Spleen (tissue), 7 donors: ENCODE measurements at regions not wholly inside any gene's neighbourhood (a gene's known extent, or its start where the extent isn't known, plus 50 kb on each side); places are given as distances from the start of the nearest gene placed in this dataset.

Experiments used
- POLR2A ChIP-seq, 3 donors: fragments of 450-650 bp; IDR thresholded peaks; one replicate each; pipeline ENCODE4 v1.5.1; 2017; ENCODE audit warnings: antibody characterized with exemption in 3 of 3, mild to moderate bottlenecking in 1 of 3
- POLR2AphosphoS5 ChIP-seq, 3 donors: sonication (generic); formaldehyde crosslinking; IDR thresholded peaks; one replicate each; pipeline ENCODE4 v1.5.1; 2017; ENCODE audit warnings: antibody characterized with exemption in 3 of 3
- TF ChIP-seq, protein P1 (sequence below), 11 experiments: fragments of 200-600 bp in 7 of 11; fragments of 450-650 bp in 4 of 11; sonication (generic) in 4 of 11; IDR thresholded peaks in 8 of 11; conservative IDR thresholded peaks in 3 of 11; 1 replicate in 7 of 11; 2 replicates in 4 of 11; pipeline versions ENCODE4 v1.4.0 to v1.8.0; 2016 to 2021; ENCODE audit warnings: antibody characterized with exemption in 11 of 11, inconsistent platforms in 4 of 11, mild to moderate bottlenecking in 1 of 11
- donor health status: DM: no; HTN: no; CAD: no; lungs with moderate emphysema.
- donor health status: DM: no; HTN: no; CAD: no.
- donor health status: DM: no; HTN: no; CAD: no.

- TF ChIP-seq POLR2AphosphoS5 (IDR thresholded peaks at IDR 0.05) (no peak), POLR2A (IDR thresholded peaks at IDR 0.05) (no peak)
- TF ChIP-seq, protein P1, sequence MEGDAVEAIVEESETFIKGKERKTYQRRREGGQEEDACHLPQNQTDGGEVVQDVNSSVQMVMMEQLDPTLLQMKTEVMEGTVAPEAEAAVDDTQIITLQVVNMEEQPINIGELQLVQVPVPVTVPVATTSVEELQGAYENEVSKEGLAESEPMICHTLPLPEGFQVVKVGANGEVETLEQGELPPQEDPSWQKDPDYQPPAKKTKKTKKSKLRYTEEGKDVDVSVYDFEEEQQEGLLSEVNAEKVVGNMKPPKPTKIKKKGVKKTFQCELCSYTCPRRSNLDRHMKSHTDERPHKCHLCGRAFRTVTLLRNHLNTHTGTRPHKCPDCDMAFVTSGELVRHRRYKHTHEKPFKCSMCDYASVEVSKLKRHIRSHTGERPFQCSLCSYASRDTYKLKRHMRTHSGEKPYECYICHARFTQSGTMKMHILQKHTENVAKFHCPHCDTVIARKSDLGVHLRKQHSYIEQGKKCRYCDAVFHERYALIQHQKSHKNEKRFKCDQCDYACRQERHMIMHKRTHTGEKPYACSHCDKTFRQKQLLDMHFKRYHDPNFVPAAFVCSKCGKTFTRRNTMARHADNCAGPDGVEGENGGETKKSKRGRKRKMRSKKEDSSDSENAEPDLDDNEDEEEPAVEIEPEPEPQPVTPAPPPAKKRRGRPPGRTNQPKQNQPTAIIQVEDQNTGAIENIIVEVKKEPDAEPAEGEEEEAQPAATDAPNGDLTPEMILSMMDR (IDR thresholded peaks at IDR 0.05 in 8 of 11, conservative IDR thresholded peaks at IDR 0.05 in 3 of 11): no peak
Observed at GRCh38 chr2:100627330-100628300, 64.8 kb downstream of the PDCL3 start.
